Epithelial cell of proximal tubule (primary cell): ENCODE measurements at regions not wholly inside any gene's neighbourhood (a gene's known extent, or its start where the extent isn't known, plus 50 kb on each side); places are given as distances from the start of the nearest gene placed in this dataset.

Experiments used
- DNase-seq: peaks from one replicate; pipeline ENCODE4 v3.0.0-alpha.2; 2011; ENCODE audit warnings: low read depth
- H3K4me3 ChIP-seq: 2 replicates; pipeline ENCODE4 v1.5.1; 2011; ENCODE audit warnings: low read depth, mild to moderate bottlenecking, low read length
- CTCF ChIP-seq: conservative IDR thresholded peaks from 2 replicates; pipeline ENCODE4 v1.5.1; 2012; ENCODE audit warnings: low read depth, mild to moderate bottlenecking, low read length

GRCh38 chr14:51396222-51396815, 156.3 kb downstream of the TMX1 start:
- H3K4me3 ChIP-seq: no peak overlapping the region
- no peak for TF ChIP-seq CTCF

GRCh38 chr14:51398898-51399297, 158.9 kb downstream of the TMX1 start:
- peak; percentile 19 for TF ChIP-seq CTCF
- no peak overlapping the region for H3K4me3 ChIP-seq
- DNase-seq: peak; percentile 53

More at GRCh38 chr14:51396222-51396815, 156.3 kb downstream of the TMX1 start:
- DNase-seq: peak; percentile 82

GRCh38 chr14:51400139-51400538, 160.1 kb downstream of the TMX1 start:
- no peak for TF ChIP-seq CTCF
- H3K4me3 ChIP-seq: no peak overlapping the region
- no peak for DNase-seq

GRCh38 chr14:51401272-51401671, 161.2 kb downstream of the TMX1 start:
- TF ChIP-seq CTCF: no peak
- DNase-seq: no peak
- no peak overlapping the region for H3K4me3 ChIP-seq

GRCh38 chr14:51401756-51402155, 161.7 kb downstream of the TMX1 start:
- H3K4me3 ChIP-seq: no peak overlapping the region
- no peak for DNase-seq
- no peak for TF ChIP-seq CTCF

GRCh38 chr14:51410897-51411296, 170.8 kb downstream of the TMX1 start:
- no peak overlapping the region for H3K4me3 ChIP-seq
- DNase-seq: no peak
- TF ChIP-seq CTCF: no peak

- TF ChIP-seq CTCF: no peak
- DNase-seq: no peak
- H3K4me3 ChIP-seq: no peak overlapping the region
These were observed 179.6 kb downstream of the TMX1 start for GRCh38 chr14:51419685-51420084.
